IPS-18c (cell line): ENCODE measurements at regions not wholly inside any gene's neighbourhood (a gene's known extent, or its start where the extent isn't known, plus 50 kb on each side); places are given as distances from the start of the nearest gene placed in this dataset.

Source experiments
- H3K4me3 ChIP-seq: 2 replicates; pipeline ENCODE4 v1.7.0; 2013; ENCODE audit warnings: low read depth, mild to moderate bottlenecking, low read length, moderate library complexity; ENCODE audit not compliant: insufficient read depth
- H3K9me3 ChIP-seq: one replicate; pipeline ENCODE4 v1.6.1; 2013; ENCODE audit warnings: mild to moderate bottlenecking, low read length, moderate library complexity; ENCODE audit not compliant: control insufficient read depth, insufficient read depth

DNA sequence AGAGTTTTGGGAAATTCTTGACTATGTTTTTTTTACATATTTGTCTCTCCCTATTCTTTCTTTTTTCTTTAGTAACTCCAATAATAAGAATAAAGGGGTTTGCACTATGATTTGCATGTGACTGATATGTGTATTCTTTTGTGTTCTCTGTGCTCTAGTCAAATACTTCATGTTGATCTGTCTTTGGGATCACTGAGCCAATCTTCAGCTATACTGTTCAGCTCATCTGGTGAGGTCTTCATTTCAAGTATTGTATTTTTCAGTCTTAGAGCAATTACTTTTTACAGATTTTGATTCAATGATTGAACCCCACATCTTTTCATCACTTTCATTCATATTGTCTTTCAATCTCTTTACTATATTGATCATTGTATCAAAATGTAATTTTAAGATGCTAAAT lies 58.1 kb upstream of the TAF11L2 start:
- Histone ChIP-seq H3K9me3 (no peaks in the 10 kb centered on the region), H3K4me3 (no peak overlapping the region)

GRCh38 chr5:17440766-17441165 lies 57.3 kb upstream of the TAF11L2 start:
- Histone ChIP-seq H3K4me3 (no peak overlapping the region), H3K9me3 (no peaks in the 10 kb centered on the region)

GRCh38 chr5:17441351-17441750 lies 56.7 kb upstream of the TAF11L2 start:
- Histone ChIP-seq H3K9me3 (no peaks in the 10 kb centered on the region), H3K4me3 (no peak overlapping the region)

DNA sequence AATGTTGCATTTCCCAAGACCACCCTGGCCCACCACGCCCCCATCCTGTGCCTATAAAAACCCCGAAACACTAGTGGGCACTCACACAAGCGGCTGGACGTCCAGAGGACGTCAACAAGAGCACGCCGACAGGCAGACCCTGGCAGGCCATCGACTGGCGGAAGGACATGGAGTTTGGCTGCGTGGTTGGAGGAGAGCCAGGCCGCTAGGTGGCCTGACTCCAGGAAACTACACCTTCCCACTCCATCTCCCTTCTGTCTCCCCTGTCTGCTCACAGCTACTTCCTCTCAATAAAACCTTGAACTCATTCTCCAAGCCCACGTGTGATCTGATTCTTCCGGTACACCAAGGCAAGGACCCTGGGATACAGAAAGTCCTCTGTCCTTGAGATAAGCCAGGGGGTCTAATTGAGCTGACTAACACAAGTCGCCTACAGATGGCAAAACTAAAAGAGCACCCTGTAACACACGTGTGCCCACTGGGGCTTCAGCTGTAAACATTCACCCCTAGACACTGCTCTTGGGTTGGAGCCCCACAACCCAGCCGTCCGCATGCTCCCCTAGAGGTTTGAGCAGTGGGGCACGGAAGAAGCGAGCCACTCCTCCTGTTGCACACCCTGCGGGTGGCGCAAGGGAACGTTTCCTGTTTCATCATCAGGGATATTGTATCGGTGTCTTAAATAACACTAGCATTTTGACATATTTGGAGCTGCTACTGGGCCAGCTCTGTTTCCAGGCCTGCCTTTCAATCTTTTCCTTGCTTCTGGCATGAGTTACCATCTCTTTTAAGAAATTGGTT lies 54.5 kb upstream of the TAF11L2 start:
- Histone ChIP-seq H3K9me3 (no peaks in the 10 kb centered on the region), H3K4me3 (no peak overlapping the region)

DNA sequence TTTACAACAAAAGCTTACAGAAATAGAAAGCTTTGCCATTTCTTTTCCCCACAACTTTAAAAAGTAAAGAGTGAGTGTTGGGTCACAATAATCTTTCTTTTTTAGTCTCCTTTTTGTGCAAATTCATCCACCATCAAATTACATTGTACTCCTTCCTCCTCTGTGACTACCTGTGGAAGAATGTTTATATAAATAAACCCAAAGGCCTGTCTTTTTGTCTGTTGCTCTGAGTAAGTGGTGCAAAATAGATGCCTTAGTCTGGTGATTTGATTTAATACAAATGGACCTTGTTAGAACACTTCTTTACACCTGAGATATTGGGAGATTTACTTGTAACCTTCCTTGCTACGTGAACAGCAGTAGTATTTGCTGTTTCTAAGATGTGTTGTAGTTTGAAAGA lies 53.5 kb upstream of the TAF11L2 start:
- Histone ChIP-seq H3K4me3 (no peak overlapping the region), H3K9me3 (no peaks in the 10 kb centered on the region)

- H3K4me3 ChIP-seq: no peak overlapping the region
Measured at GRCh38 chr5:17445185-17445584, 52.8 kb upstream of the TAF11L2 start.

More at GRCh38 chr5:17445185-17445584, 52.8 kb upstream of the TAF11L2 start:
- H3K9me3 ChIP-seq: no peaks in the 10 kb centered on the region
